Fibroblast of villous mesenchyme (primary cell): ENCODE measurements at regions not wholly inside any gene's neighbourhood (a gene's known extent, or its start where the extent isn't known, plus 50 kb on each side); places are given as distances from the start of the nearest gene placed in this dataset.

ENCODE experiments used
- DNase-seq: peaks from one replicate; pipeline ENCODE4 v3.0.0-alpha.2; 2010; ENCODE audit warnings: low read depth
- H3K4me3 ChIP-seq: 2 replicates; pipeline ENCODE4 v1.5.1; 2011; ENCODE audit warnings: low read depth, mild to moderate bottlenecking, low read length
- CTCF ChIP-seq: IDR thresholded peaks from 2 replicates; pipeline ENCODE4 v1.5.1; 2012; ENCODE audit warnings: low read depth, mild to moderate bottlenecking, low read length; ENCODE audit not compliant: insufficient read depth

GRCh38 chr7:1367501-1368183 is 91.6 kb downstream of the MICALL2 start:
- DNase-seq = no peak
- TF ChIP-seq CTCF = no peak

GRCh38 chr7:1368184-1368681 is 91.0 kb downstream of the MICALL2 start:
- DNase-seq = no peak
- TF ChIP-seq CTCF = no peak

More at GRCh38 chr7:1367501-1368183, 91.6 kb downstream of the MICALL2 start:
- no peak overlapping the region for H3K4me3 ChIP-seq

GRCh38 chr7:1368682-1369571 is 90.3 kb downstream of the MICALL2 start:
- peak; percentile 11 for TF ChIP-seq CTCF
- no peak overlapping the region for H3K4me3 ChIP-seq
- no peak for DNase-seq

More at GRCh38 chr7:1368184-1368681, 91.0 kb downstream of the MICALL2 start:
- no peak overlapping the region for H3K4me3 ChIP-seq

GRCh38 chr7:1369916-1370657 is 89.2 kb downstream of the MICALL2 start:
- no peak overlapping the region for H3K4me3 ChIP-seq
- no peak for TF ChIP-seq CTCF
- no peak for DNase-seq

- no peak overlapping the region for H3K4me3 ChIP-seq
- no peak for TF ChIP-seq CTCF
- no peak for DNase-seq
Measured at GRCh38 chr7:1370738-1371137, 88.5 kb downstream of the MICALL2 start.

GRCh38 chr7:1372063-1372462 is 87.2 kb downstream of the MICALL2 start:
- no peak for DNase-seq
- TF ChIP-seq CTCF = no peak
- H3K4me3 ChIP-seq = no peak overlapping the region
